AG08396 (cell line): ENCODE measurements at regions not wholly inside any gene's neighbourhood (a gene's known extent, or its start where the extent isn't known, plus 50 kb on each side); places are given as distances from the start of the nearest gene placed in this dataset.
"Not testable (repeated sequence)": the region's sequence is repeated elsewhere in the genome, so short reads cannot be mapped to it uniquely, and the experiment has no call there.

Source experiments
- DNase-seq: peaks from one replicate; pipeline ENCODE4 v3.0.0; 2012; ENCODE audit warnings: low spot score, mixed read lengths

DNA sequence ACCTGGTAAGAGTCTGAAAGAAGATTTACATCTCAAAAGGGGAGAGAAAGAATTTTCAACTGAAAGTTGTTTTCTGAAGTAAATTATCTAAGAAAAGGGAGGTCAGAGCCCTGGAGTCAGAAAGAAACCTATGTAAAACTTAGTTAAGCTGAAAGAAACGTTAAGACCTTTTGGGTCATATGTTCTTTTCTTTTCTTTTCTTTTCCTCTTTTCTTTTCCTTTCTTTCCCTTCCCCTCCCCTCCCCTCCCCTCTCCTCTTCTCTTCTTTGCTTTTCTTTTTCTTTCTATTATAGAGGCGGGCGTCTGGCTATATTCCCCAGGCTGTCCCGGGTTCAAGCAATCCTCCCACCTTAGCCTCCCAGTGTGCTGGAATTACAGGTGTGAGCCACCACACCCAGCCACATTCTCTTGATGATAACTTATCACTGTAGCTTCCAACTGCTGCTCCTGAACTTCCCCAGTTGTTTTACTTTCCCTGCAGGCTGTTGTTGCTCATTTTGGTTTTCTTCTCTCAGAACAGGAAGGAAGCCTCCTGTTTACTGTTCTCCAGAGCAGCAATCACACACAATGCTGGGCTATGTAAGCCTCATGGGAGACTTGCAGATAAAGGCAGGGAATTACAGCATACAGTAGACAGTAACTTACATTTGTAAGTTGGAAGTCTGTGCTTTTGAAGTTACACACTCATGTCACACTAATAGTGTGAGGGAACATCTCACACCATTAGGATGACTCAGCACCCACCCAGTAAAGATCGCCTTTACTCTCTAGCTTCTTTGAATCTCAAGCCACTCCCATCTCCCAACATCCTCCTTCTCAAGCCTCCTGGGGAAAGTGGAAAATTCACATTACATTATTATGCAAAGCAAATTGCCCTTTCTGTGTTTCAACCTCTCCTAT is 2216.6 kb upstream of the WWC1 start:
- DNase-seq: no peak

DNA sequence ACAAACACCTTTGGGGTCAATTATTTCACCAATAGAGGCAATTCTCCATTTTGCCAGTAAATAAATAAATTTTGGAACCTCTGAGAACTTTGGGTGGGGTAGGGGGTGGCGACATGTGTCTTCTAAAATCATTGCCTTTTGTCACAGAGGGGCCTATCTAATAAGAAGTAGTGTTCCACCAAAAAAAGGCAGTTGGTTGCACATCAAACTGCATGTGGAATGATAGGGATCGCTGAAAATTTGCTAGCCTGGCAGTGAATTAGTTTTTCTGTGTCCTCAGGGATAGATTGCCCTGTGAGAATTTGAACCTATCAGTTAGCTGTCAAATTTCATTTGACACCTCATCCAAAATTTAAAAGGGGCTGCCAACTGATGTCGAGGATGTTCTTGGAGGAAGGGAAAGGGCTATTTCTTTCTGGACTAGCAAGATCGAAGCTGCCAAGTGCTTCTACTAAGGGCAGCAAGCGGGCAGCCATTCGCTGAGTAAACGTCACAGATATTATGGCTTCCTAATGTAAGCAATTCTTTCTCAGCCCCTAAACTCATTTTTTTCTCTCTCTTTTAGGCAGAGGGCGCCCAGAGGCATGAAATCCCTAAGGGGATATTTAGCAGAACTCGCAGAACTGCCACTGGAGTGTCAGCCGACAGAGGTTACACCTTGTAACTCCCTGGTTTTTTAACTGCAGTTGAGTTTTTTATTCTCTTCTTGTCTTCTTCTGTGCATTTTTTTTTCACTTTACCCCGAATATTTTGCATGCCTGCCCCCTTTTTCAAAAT is 2208.1 kb upstream of the WWC1 start:
- no peak for DNase-seq

DNA sequence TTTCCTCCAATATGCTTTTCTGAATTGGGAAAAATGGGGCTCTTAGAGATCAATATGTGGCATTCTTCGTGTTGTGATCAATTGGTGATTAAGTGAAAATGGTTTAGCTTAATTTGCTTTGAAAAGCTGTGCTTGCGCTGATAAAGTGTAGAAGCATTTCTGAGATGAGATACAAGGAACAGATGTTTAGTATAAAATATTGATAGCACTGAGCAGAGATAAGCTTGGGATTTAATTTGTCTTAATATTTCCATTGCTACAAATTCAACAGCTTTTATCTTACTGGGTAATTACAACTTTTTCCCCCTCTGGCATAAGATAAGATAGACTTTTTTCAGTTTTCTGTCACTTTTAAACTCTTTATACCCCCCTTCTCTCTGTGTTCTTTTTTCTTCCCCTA is 2204.9 kb upstream of the WWC1 start:
- no peak for DNase-seq

DNA sequence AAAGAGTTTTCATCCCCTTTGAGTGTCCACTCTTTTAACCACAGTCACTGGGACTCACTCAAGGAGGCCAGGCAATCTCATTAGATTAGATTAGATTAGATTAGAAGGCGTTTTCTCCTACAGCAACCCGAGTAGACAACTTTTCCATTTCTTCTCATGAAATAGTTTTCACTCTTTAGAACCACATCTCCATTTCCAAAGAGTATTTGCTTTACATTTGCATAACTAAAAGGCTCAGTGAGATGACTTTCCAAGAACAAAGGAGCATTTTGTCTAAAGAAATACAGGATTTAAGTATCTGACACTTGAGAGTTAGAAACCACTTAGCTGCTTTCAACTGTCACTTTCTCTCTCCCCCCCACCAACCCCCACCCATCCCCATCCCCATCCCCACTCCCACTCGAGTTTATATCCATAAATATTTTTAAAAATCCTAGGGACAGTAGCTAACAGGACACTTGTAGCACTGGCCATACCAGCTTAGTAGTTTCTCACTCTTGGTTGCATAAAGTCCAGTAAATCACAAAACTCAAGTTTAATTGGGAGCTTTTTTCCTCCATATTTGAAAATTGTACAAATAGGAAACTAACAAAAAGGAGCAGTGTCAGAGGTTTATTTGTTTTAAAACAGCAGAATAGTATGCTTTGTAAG is 2202.9 kb upstream of the WWC1 start:
- no peak for DNase-seq

DNA sequence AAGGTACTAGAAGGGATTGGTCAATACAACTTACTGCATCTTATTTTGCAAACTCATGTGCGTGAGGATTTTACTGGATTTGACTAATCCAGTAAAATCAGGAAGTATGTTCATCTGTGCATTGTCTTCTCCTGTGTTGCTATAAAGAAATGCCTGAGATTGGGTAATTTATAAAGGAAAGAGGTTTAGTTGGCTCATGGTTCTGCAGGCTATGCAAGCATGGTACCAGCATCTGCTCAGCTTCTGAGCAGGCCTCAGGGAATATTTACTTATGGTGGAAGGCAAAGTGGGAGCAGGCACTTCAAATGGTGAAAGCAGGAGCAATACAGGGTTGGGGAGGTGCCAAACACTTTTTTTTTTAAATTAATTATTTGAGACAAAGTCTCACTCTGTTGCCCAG is 2199.5 kb upstream of the WWC1 start:
- no peak for DNase-seq

DNA sequence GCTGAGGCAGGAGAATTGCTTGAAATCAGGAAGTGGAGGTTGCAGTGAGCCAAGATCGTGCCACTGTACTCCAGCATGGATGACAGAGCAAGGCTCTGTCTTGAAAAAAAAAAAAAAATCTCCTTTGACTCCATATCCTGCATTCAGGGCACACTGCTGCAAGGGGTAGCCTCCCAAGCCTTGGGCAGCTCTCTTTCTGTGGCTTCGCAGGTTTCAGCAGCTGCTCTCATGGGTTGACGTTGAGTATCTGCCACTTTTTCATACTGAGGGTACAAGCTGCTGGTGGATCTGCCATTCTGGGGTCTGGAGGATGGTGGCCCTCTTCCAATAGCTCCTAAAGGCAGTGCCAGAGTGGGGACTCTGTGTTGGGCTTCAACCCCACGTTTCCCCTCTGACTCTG is 2198.1 kb upstream of the WWC1 start:
- DNase-seq: no peak

DNA sequence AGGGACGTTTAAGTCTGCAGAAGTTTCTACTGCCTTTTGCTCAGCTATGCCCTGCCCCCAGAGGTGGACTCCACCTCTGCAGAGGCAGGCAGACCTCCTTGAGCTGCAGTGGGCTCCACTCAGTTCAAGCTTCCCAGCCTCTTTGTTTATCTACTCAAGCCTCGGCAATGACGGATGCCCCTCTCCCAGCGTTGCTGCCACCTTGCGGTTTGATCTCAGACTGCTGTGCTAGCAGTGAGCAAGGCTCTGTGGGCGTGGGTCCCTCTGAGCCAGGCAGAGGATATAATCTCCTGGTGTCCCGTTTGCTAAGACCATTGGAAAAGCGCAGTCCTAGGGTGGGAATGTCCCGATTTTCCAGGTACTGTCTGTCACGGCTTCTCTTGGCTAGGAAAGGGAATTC is 2188.5 kb upstream of the WWC1 start:
- no peak for DNase-seq

DNA sequence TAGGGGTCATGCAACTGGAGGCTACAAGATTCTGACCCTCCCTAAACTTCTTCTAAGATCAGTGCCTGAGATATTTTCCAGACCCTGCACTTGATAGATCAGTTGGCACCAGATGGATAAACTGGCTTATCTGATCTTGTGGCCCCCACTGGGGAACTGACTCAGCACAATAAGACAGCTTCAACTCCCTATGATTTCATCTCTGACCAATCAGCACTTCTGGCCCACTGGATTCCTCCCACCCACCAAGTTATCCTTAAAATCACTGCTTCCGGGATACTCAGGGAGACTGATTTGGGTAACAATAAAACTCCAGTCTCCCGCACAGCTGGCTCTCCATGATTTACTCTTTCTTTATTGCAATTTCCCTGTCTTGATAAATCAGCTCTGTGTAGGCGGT is 2180.4 kb upstream of the WWC1 start:
- no peak for DNase-seq

DNA sequence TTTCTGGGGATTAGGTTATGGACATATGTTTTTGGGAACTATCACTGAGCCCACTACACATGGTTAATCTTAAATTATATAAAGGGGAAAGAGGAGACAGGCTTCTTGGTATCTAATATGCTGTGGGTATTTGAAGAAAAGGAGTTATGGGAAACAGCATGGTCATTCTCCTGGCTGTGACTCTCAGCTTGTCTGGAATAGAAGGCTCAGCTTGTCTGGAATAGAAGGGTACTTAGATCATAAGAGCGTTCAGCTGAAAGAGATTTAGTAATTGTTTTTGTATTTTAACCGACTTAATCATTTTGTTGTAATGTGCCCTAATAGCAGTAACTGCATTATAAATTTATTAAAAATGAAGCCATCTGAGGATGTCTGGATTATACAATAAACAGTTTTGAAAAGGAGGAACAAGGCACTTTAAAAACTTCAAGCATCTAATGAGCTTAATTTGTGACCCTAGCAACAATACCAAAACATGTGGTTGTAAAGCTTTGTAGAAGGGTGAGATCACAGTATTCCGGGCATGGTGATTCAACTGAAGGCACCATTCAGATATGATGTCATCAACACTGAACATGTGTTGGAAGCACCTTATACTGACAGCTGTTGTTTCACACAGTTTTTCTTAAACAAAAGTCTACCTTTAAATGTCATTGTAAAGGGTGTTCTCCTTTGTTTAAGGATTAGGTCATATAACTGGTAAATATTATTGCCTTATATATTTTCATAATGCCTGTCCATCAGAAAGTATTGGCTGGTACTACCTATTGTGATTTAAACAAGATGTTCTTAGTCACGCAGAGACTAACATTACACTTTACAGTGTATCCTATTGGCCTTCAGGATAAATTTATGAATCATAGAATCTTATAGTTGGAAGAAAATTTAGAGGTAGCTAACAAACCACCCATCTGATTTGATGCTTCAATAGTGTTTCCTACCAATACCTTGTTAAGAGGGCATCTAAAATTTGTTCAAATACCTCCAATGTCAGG is 2174.1 kb upstream of the WWC1 start:
- DNase-seq: no peak

DNA sequence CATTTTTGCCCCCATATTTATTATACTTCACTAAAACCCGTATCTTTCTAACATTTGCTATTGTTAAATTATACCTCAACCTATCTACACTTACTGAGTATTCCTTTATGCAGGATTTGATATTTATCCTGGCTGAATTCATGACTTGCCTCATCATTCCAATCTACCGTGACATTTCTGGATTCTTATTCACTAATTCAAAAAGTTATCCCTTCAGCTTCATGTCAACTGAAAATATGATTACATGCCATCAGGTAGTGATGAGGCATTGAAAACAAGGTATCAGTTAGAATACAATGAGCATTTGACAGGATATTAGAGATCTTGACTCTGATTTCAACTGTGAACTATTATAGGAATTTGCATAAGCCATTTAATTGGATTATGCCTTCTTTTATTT is 2171.9 kb upstream of the WWC1 start:
- DNase-seq: no peak

DNA sequence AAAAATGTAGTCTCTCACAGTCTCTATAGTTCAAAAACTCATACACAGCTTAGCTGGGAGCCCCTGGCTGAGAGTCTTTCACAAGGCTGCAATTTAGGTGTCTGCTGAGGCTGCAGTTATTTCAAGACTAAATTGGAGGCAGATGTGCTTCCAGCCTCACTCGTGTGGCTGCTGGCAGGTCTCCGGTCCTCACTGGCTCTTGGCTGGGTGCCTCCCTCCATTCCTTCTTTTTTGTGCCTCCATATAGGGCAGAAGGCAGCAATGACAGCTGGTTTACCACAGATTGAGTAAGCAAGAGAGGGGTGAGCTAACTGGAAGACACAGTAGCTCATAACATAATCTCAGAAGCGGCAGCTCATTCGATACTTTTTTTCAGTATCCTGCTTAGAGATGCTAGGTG is 2167.7 kb upstream of the WWC1 start:
- no peak for DNase-seq

DNA sequence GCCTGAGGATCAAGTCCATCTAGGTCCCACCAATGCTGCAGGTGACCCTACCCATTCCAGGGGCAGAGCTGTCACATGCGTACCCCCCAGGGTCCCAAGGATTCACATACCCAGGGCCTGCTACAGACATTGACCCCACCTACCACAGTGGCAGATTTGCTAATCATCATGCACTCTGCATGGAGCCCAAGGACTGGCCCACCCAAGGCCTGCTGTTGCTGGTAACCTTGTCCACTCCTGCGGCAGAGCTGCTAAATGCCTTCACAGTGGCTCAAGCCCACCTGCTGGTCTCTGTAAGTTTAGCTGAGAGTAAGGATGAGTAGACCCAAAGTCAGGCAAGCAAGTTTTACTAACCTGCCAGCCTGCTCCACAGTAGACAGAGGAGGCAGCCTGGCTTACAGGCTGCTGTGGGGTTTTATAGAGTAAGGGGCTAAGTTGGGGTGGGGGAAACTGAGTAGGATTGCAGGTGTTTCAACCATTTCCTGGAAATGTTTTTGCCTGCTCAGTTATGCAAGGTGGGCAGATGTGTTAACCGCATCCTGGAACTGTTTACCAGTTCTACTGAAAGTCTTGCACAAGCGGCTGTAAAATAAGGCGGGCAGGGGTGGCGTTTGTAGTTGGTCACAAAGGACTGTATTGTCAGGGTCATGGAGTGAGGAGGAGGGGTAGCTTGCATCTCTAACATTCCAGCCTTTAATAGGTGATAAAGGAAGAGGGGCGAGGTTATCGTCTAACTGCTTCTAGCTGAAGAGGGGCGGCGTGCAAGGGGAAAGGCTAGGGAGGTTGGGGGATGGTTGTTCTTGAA is 2163.5 kb upstream of the WWC1 start:
- DNase-seq: no peak

DNA sequence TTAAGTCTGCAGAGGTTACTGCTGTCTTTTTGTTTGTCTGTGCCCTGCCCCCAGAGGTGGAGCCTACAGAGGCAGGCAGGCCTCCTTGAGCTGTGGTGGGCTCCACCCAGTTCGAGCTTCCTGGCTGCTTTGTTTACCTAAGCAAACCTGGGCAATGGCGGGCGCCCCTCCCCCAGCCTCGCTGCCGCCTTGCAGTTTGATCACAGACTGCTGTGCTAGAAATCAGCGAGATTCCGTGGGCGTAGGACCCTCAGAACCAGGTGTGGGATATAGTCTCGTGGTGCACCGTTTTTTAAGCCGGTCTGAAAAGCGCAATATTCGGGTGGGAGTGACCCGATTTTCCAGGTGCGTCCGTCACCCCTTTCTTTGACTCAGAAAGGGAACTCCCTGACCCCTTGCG is 2146.3 kb upstream of the WWC1 start:
- not testable (repeated sequence) for DNase-seq

DNA sequence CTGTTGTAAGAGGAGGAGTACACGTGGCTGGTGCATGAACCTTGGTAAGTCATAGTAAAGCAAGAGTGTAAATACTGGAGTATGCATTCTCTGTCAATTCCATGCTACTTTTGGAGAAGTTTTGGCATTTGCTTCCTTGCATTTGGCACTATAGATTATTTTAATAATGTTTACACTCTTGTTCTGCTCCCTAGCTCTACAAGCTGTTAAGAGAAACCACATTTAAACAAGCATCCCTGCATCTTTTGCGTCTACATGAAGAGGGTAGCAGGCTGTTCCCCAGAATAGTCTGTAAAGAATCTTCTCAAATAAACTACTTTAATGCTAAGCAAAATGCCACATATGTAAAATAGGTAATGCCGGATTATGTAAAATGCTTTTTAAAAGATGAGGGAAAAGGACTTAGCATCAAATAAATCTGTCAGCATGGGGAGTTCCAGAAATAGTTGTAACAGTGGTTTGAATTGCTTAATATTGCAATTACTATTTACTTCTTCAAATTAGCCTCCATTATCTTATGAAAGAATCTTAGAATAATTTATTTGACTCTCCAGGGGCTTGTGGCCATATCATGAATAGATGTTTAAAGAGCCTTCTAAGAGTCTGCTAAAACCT is 2127.3 kb upstream of the WWC1 start:
- no peak for DNase-seq

DNA sequence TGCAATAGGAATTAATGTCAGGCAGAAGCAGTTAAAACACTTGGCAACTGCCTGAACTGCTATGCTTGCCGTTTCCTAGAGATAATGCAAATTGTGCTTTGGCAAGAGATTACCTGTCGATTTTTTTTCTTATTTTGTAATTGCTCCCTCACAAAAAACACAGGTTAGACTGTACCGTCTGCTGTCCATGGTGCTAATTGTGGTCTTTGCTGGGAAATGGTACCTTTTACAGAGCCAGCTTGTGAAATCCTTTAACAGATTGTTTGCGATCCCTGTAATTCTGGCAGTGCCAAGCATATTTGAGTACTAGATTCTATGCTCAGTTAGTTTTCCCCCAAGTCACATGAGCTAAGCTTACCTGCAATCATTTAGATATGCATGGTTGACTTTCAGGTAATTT is 2125.8 kb upstream of the WWC1 start:
- DNase-seq: no peak

DNA sequence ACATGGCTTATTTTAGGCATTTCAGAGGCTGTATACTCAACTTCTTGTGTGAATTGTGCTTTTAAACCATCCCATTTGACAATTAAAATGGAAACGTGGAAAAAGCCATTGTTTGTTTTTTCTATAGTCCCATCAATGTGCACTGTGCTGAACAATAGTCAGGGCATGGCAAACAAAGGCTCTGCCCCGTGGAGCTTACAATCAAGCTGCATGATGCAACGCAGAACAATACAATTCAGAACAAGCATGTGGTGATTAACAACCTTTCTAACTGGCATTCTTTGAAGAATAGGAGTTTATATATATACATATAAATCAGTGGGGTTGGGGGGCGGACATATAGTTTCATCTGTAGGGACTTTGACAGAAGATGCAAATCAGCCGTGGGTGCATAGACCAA is 2125.4 kb upstream of the WWC1 start:
- DNase-seq: no peak

DNA sequence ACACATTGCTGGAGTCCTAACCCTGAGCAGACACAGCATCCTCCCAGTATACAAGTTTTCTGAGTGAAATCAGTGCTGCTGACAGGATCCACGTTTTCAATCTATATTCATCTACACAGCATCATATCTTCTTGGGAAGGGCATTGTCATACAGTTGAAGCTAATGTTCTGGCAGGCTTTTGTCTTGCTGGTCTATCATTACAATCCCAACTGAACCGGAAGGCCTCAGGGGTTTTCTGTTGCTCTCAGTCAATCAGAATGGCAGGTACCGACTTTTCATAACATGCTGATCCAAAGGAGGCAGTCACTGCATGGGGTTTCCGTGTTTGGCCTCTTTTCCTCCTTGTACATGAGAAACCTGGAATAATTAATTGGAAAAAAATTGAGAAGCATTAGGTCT is 2118.8 kb upstream of the WWC1 start:
- DNase-seq: no peak

DNA sequence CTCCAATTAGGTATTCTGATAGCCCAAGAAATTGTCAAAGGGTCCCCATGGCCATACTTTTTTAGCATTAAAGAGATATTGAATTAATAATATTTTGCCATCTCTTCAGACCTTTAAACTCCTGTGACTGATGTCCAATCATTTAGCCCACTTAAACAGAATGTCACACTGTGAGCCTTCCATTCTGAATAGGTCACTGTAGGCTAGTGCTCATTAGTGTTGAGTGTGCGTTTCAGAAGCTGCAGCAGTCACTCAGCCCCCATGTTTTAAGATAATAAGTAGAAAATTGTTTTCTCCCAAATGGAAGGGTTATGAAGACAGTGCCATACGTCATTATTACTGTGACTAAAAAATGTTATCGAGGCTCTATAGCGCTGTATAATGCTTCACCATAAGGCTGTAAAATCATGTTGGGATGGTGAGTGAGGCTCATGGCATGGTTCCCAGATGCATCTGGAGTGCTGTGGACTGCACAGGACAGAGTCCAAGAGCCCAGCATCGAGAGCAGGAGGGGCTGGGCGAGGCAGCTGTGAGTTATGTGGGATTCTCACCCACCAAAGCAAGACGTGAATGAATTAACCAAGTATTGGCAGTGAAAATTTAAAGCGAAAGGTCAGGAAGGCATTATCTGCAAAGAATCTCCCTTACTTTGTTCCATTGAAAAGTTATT is 2112.9 kb upstream of the WWC1 start:
- DNase-seq: no peak

DNA sequence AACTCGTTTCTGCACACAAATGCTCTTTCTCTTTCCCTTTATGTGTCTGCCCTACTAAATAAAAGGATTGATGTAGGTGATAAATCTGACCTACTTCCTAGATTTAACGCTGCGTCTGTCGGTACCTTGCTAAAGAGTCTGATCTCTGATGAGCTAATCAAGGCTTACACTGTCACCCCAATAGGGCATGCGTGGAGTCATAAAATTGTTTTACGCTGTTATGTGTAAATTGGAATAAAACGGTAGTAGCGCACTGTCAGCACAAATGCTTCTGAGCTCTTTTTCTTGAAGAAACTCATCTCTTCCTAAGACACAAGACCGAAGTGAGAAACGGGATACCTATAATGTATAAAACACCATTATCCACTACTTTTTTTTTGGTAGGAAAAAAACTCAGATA is 2106.3 kb upstream of the WWC1 start:
- DNase-seq: no peak
